ENCODE measurements at regions not wholly inside any gene's neighbourhood (a gene's known extent, or its start where the extent isn't known, plus 50 kb on each side); places are given as distances from the start of the nearest gene placed in this dataset.

DNA sequence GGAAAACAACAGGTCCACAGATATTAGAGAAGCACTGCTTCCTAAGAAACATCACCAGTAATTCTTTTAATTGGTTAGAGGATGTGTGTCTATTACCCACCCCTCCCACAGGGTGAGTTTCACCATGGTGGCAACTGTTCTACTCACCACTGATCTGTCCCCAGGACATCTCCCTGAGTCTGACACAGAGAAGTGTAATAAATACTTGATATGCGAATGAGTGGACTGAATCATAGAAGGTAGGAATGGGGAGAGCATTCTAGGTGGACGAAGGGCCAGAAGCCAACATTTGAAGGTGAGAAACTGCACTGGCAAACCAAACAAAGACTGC, 452.7 kb upstream of the PROK2 start:
- DNase-seq: no peak
- Histone ChIP-seq H3K4me3 (no peak overlapping the region), H3K36me3 (no peaks in the 10 kb centered on the region), H3K4me1 (peaks cover 0 to 6% of the 10 kb centered on the region in 2 donors), H3K9me3 (no peaks in the 10 kb centered on the region), H3K27ac (peak overlapping the region in 1 of 2 donors; percentile 47), H3K27me3 (no peaks in the 10 kb centered on the region)
- TF ChIP-seq POLR2A (IDR thresholded peaks at IDR 0.05): no peak
- TF ChIP-seq, protein P1, sequence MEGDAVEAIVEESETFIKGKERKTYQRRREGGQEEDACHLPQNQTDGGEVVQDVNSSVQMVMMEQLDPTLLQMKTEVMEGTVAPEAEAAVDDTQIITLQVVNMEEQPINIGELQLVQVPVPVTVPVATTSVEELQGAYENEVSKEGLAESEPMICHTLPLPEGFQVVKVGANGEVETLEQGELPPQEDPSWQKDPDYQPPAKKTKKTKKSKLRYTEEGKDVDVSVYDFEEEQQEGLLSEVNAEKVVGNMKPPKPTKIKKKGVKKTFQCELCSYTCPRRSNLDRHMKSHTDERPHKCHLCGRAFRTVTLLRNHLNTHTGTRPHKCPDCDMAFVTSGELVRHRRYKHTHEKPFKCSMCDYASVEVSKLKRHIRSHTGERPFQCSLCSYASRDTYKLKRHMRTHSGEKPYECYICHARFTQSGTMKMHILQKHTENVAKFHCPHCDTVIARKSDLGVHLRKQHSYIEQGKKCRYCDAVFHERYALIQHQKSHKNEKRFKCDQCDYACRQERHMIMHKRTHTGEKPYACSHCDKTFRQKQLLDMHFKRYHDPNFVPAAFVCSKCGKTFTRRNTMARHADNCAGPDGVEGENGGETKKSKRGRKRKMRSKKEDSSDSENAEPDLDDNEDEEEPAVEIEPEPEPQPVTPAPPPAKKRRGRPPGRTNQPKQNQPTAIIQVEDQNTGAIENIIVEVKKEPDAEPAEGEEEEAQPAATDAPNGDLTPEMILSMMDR (IDR thresholded peaks at IDR 0.05): no peak
- intact Hi-C loops (cut with DNase I; ENCODE audit: low total_unique reads): no loop called here

DNA sequence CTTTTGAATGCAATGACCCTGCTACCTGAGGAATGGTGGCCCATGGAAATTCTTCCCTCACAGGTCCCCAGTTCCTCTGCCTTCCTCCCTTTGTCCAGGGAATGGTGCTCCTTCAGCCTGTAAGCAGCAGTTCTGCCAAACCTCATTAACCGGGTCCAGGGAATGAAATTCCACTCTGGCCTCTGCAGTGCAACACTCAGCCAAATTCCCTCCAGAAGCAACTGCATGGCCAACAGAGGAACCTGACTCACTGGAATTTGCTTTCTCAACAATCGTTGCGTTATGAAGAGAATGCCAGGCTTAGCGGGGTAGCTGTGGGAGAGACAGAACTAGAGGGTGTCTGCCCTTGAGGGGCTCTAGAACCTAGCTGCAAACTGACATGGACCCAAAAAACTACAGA, 449.4 kb upstream of the PROK2 start:
- no peaks in the 10 kb centered on the region for H3K27me3 ChIP-seq
- no peaks in the 10 kb centered on the region for H3K9me3 ChIP-seq
- no peaks in the 10 kb centered on the region for H3K36me3 ChIP-seq
- peaks cover 0 to 6% of the 10 kb centered on the region in 2 donors for H3K4me1 ChIP-seq
- no peak overlapping the region for H3K27ac ChIP-seq
- no peak for TF ChIP-seq POLR2A (IDR thresholded peaks at IDR 0.05)
- TF ChIP-seq, protein P1 (IDR thresholded peaks at IDR 0.05): no peak
- no peak overlapping the region for H3K4me3 ChIP-seq
- DNase-seq: peak; percentile 45 to 66
- intact Hi-C loops (cut with DNase I; ENCODE audit: low total_unique reads): no loop called here

DNA sequence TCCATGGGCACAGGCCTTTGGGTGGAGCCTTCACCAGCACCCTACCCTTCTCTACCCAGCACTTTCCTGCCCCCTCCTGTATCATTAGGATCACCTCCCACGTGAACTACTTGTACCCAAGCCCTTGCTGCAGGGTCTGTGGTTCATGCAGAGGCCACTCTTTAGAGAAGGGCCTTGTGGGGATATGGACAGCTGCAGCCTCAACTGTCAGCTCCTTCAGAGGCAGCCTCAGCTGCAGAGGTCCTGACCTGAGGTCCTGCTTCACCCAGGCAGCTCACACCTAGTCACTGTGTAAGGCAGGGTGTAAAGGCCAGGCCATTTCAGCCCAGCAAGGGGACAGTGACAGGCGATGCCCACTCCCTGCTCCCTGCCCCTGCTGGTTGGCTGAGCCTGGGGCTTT, 448.6 kb upstream of the PROK2 start:
- Histone ChIP-seq H3K4me1 (peaks cover 0 to 6% of the 10 kb centered on the region in 2 donors), H3K36me3 (no peaks in the 10 kb centered on the region)
- intact Hi-C loops (cut with DNase I; ENCODE audit: low total_unique reads): no loop called here

DNA sequence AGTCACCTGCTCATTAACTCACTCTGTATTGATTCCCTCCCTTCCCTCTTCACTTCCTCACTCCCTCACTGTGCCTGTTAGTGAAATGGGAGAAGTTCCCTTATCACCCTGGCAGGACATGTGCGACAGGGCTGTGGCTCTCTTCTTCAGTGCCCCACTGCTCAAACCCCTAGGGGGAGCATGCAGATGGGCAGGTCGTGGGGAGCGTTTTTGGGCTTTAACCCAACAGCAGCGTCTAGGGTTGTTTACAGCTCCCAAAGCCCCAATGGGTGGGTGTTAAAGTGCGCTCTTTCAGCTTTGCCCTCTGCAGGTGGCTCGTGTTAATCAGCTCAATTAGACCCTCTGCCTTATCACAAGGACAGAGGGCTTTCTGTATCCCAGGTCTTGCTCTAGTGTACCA, 447.8 kb upstream of the PROK2 start:
- no peak for DNase-seq
- Histone ChIP-seq H3K9me3 (no peaks in the 10 kb centered on the region), H3K4me3 (no peak overlapping the region), H3K27me3 (no peaks in the 10 kb centered on the region), H3K36me3 (no peaks in the 10 kb centered on the region), H3K4me1 (peaks cover 0 to 6% of the 10 kb centered on the region in 2 donors), H3K27ac (no peak overlapping the region)
- intact Hi-C loops (cut with DNase I; ENCODE audit: low total_unique reads): no loop called here
- no peak for TF ChIP-seq POLR2A (IDR thresholded peaks at IDR 0.05)
- TF ChIP-seq, protein P1 (IDR thresholded peaks at IDR 0.05): no peak

More for the DNA sequence above, 448.6 kb upstream of the PROK2 start:
- TF ChIP-seq, protein P1 (IDR thresholded peaks at IDR 0.05): no peak
- TF ChIP-seq POLR2A (IDR thresholded peaks at IDR 0.05): no peak
- no peak for DNase-seq
- Histone ChIP-seq H3K4me3 (no peak overlapping the region), H3K27ac (no peak overlapping the region), H3K27me3 (no peaks in the 10 kb centered on the region), H3K9me3 (no peaks in the 10 kb centered on the region)

DNA sequence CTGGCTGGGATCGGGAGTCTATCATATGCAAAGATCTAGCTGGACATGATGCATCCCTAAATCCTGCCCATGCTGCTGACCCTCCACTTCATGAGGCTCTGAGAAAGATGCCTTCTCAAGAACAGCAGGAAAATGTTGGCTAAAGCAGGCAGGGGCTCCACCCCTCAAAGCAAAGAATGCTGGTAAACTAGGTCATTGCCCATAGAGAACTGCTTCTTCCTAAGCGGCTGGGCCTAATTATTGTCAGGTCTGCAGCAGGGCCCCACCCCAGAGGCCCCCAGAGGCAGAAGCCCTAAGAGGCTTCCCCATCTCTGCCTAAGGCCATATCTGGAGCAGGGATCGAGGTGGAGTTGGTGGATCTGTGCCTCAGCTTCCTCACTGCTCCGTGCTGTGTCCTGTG, 447.4 kb upstream of the PROK2 start:
- intact Hi-C loops (cut with DNase I; ENCODE audit: low total_unique reads): no loop called here
- Histone ChIP-seq H3K4me3 (no peak overlapping the region), H3K27me3 (no peaks in the 10 kb centered on the region), H3K9me3 (no peaks in the 10 kb centered on the region), H3K36me3 (no peaks in the 10 kb centered on the region), H3K27ac (no peak overlapping the region), H3K4me1 (peaks cover 0 to 6% of the 10 kb centered on the region in 2 donors)
- DNase-seq: no peak
- TF ChIP-seq, protein P1 (IDR thresholded peaks at IDR 0.05): no peak
